SU-DHL-6 (cell line): ENCODE measurements at regions not wholly inside any gene's neighbourhood (a gene's known extent, or its start where the extent isn't known, plus 50 kb on each side); places are given as distances from the start of the nearest gene placed in this dataset.

Experiments
- CTCF ChIP-seq: fragments of 200-600 bp; sonication (generic); IDR thresholded peaks from one replicate; pipeline ENCODE4 v1.5.1; 2017; ENCODE audit warnings: antibody characterized with exemption, mild to moderate bottlenecking, low read length, moderate library complexity; ENCODE audit not compliant: insufficient read depth, poor library complexity, severe bottlenecking
- EZH2phosphoT487 ChIP-seq: fragments of 200-600 bp; sonication (generic), shearing (Covaris generic); conservative IDR thresholded peaks from 2 replicates; pipeline ENCODE4 v1.6.1; 2018; ENCODE audit warnings: mild to moderate bottlenecking, antibody characterized with exemption, low read length, moderate library complexity, mixed read lengths

GRCh38 chr3:55362210-55362960, 124.7 kb downstream of the WNT5A start:
- TF ChIP-seq CTCF (no peak), EZH2phosphoT487 (no peak)
